Activated CD8-positive, alpha-beta memory T cell treated with anti-CD3 and anti-CD28 coated beads for 48 hours (primary cell): ENCODE measurements at regions not wholly inside any gene's neighbourhood (a gene's known extent, or its start where the extent isn't known, plus 50 kb on each side); places are given as distances from the start of the nearest gene placed in this dataset.

Experiments
- DNase-seq, 3 experiments: peaks; one replicate each; pipeline ENCODE4 v3.0.0-alpha.2; 2020; ENCODE audit warnings: low read depth in 2 of 3, low spot score in 2 of 3

- DNase-seq: no peak
These were observed 649.5 kb upstream of the CAMK1G start for GRCh38 chr1:208933984-208934525.

- DNase-seq: no peak
These were observed 648.6 kb upstream of the CAMK1G start for GRCh38 chr1:208934933-208935332.

GRCh38 chr1:208935517-208936187 is 647.9 kb upstream of the CAMK1G start:
- DNase-seq: no peak

GRCh38 chr1:208939537-208940085 is 643.9 kb upstream of the CAMK1G start:
- DNase-seq: no peak

GRCh38 chr1:208942394-208943130 is 641.0 kb upstream of the CAMK1G start:
- DNase-seq: no peak

- DNase-seq: no peak
These were observed 640.2 kb upstream of the CAMK1G start for GRCh38 chr1:208943291-208943690.

GRCh38 chr1:208944981-208945451 is 638.5 kb upstream of the CAMK1G start:
- DNase-seq: no peak

GRCh38 chr1:208950206-208950605 is 633.3 kb upstream of the CAMK1G start:
- DNase-seq: no peak

GRCh38 chr1:208951026-208951525 is 632.4 kb upstream of the CAMK1G start:
- DNase-seq: no peak

GRCh38 chr1:208951908-208952307 is 631.6 kb upstream of the CAMK1G start:
- no peak for DNase-seq

GRCh38 chr1:208962867-208963266 is 620.6 kb upstream of the CAMK1G start:
- no peak for DNase-seq

- no peak for DNase-seq
These were observed 618.2 kb upstream of the CAMK1G start for GRCh38 chr1:208965351-208965750.

GRCh38 chr1:208967334-208967733 is 616.2 kb upstream of the CAMK1G start:
- DNase-seq: no peak

- DNase-seq: no peak
These were observed 608.8 kb upstream of the CAMK1G start for GRCh38 chr1:208974717-208975116.

GRCh38 chr1:208975456-208975855 is 608.1 kb upstream of the CAMK1G start:
- no peak for DNase-seq

GRCh38 chr1:208977012-208977411 is 606.5 kb upstream of the CAMK1G start:
- DNase-seq: no peak

GRCh38 chr1:208977638-208978256 is 605.8 kb upstream of the CAMK1G start:
- no peak for DNase-seq

- no peak for DNase-seq
These were observed 603.7 kb upstream of the CAMK1G start for GRCh38 chr1:208979776-208980175.

GRCh38 chr1:208980605-208981004 is 602.9 kb upstream of the CAMK1G start:
- DNase-seq: no peak

GRCh38 chr1:208985231-208985630 is 598.3 kb upstream of the CAMK1G start:
- no peak for DNase-seq

GRCh38 chr1:208988811-208989222 is 594.7 kb upstream of the CAMK1G start:
- DNase-seq: no peak
